HG02970 (cell line): ENCODE measurements at regions not wholly inside any gene's neighbourhood (a gene's known extent, or its start where the extent isn't known, plus 50 kb on each side); places are given as distances from the start of the nearest gene placed in this dataset.

Experiments used
- ATAC-seq: cut with Tn5 transposase; IDR thresholded peaks from one replicate; pipeline ENCODE4 v1.9.1; 2021; ENCODE audit warnings: mild to moderate bottlenecking, moderate library complexity, moderate number of reproducible peaks; ENCODE audit not compliant: unreplicated experiment, low FRiP score

- no peak for ATAC-seq
Measured at GRCh38 chr4:161005746-161006145, 1158.1 kb downstream of the FSTL5 start.

GRCh38 chr4:161008527-161008926 lies 1155.3 kb downstream of the FSTL5 start:
- ATAC-seq: no peak

GRCh38 chr4:161010227-161010626 lies 1153.6 kb downstream of the FSTL5 start:
- no peak for ATAC-seq
